Right cardiac atrium (tissue), 5 donors: ENCODE measurements at regions not wholly inside any gene's neighbourhood (a gene's known extent, or its start where the extent isn't known, plus 50 kb on each side); places are given as distances from the start of the nearest gene placed in this dataset.

ENCODE experiments used
- ATAC-seq, 2 donors: fragments of 200-7000 bp; cut with Tn5 transposase; one replicate each; pipeline versions ENCODE4 v1.8.0 to v1.9.1; 2020; ENCODE audit warnings: moderate library complexity in 2 of 2, mild to moderate bottlenecking in 1 of 2
- DNase-seq, 3 donors: peaks; one replicate each; pipeline ENCODE4 v3.0.0-alpha.2; 2020
- H3K27ac ChIP-seq: one replicate; pipeline ENCODE4 v1.5.1; 2013; ENCODE audit warnings: mild to moderate bottlenecking, low read length, control low read depth, moderate library complexity
- H3K27me3 ChIP-seq: one replicate; pipeline ENCODE4 v1.6.1; 2013; ENCODE audit not compliant: control insufficient read depth, insufficient read depth
- H3K4me1 ChIP-seq: one replicate; pipeline ENCODE4 v1.6.1; 2013; ENCODE audit warnings: low read length; ENCODE audit not compliant: control insufficient read depth, insufficient read depth
- H3K4me3 ChIP-seq: one replicate; pipeline ENCODE4 v1.5.1; 2013; ENCODE audit warnings: low read length, control low read depth
- H3K9me3 ChIP-seq: one replicate; pipeline ENCODE4 v1.6.1; 2013; ENCODE audit warnings: low read length; ENCODE audit not compliant: control insufficient read depth
- WGBS: extraction: QIAGEN DNeasy Blood & Tissue Kit; methylation state at CpG from one replicate; pipeline ENCODE4 v1.1.7; 2013; 5-methylcytosine and 5-hydroxymethylcytosine counted together
- intact Hi-C, 4 donors: fragments of 100-400 bp; cut with DNase I; formaldehyde crosslinking; loops; one replicate each; pipeline versions ENCODE4 v1.11.0 to v1.14.0; 2022 to 2023
- donor health status: healthy with polysubstance abuse.
- donor health status: DM: no; HTN: yes; CAD: no.
- donor health status: DM: no; HTN: no; CAD: no.
- donor health status: DM: no; HTN: yes; CAD: no; lungs with severe emphysema.
- donor health status: DM: yes; HTN: yes; CAD: no.

- intact Hi-C loops: no loop called here
- Histone ChIP-seq H3K27me3 (no peaks in the 10 kb centered on the region), H3K9me3 (no peaks in the 10 kb centered on the region), H3K4me3 (no peak overlapping the region), H3K4me1 (no peaks in the 10 kb centered on the region), H3K27ac (no peak overlapping the region)
- no peak for DNase-seq
- ATAC-seq: no peak
- 83% methylated on average over 7 of the region's 7 CpGs for WGBS
Measured at GRCh38 chr2:105635564-105635963, 109.1 kb upstream of the NCK2 start.

GRCh38 chr2:105634198-105634597 is 110.5 kb upstream of the NCK2 start:
- intact Hi-C loops: no loop called here
- Histone ChIP-seq H3K9me3 (no peaks in the 10 kb centered on the region), H3K27ac (no peak overlapping the region), H3K4me3 (no peak overlapping the region), H3K27me3 (no peaks in the 10 kb centered on the region), H3K4me1 (no peaks in the 10 kb centered on the region)
- ATAC-seq (no peak), DNase-seq (no peak)
- WGBS: 61% methylated on average over 7 of the region's 7 CpGs

DNA sequence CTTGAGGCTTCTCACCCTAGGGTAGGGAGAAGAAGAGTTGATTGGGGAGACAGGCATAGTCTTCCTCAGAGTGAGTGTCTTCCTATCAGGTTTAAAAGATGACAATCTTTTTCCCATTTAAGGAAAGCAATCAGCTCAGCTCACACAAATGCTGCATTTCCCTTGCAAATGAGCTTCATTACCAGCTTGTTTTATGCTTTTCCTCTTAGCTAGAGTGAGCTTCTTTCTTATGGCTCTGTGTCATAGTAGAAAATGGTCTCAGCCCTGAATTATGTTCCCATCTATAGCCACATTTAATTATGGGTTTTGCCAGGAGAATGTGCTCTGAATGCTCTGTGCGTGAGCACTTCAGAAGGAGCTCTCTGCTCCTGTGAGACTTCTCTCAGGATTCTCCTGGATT is 112.8 kb upstream of the NCK2 start:
- intact Hi-C loops: no loop called here
- Histone ChIP-seq H3K4me1 (peaks cover 4% of the 10 kb centered on the region), H3K27ac (no peak overlapping the region), H3K27me3 (no peaks in the 10 kb centered on the region), H3K4me3 (no peak overlapping the region), H3K9me3 (no peaks in the 10 kb centered on the region)
- ATAC-seq (no peak), DNase-seq (no peak)
- WGBS: 97% methylated on average over 1 of the region's 1 CpG

DNA sequence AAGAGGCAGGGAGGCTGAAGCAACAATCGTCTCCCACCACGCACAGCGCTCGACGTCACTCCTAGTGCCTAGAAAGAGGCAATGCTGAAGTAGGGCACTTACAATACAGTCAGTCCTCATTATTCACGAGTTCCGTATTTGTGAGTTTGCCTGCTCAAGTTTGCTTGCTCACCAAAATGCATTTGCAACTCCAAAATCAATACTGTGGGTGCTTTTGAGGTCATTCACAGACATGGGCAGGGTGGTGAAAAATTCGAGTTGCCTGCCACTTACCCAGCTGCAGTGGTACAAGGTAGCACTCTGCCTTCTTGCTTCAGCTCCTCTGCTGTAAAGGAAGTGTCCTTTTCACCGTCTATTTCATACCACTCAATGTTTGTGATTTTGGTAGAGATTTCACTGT is 113.7 kb upstream of the NCK2 start:
- H3K9me3 ChIP-seq: no peaks in the 10 kb centered on the region
- intact Hi-C loops: no loop called here
- no peaks in the 10 kb centered on the region for H3K27me3 ChIP-seq
- H3K27ac ChIP-seq: no peak overlapping the region
- no peak for DNase-seq
- no peak for ATAC-seq
- H3K4me3 ChIP-seq: no peak overlapping the region
- peaks cover 4% of the 10 kb centered on the region for H3K4me1 ChIP-seq
- WGBS: 90% methylated on average over 9 of the region's 9 CpGs

DNA sequence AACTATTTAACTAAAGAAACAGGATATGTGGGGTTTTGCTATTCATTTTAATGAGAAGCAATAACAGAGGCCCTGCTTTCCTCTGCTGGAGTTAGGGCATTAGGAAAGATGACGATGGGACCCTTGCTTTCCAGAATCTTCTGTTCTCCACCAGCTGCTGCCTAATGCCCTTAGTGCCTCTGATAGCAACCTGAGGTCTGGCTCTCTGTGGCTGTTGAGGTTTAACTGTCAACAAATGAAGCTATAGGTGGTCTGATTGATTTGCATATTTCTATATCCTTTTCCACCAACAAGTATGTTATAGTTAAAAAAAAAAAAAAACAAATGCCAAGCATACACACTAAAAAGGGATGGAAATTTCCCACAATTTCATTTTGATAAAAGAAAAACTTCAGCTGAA is 115.1 kb upstream of the NCK2 start:
- 80% methylated on average over 1 of the region's 1 CpG for WGBS
- intact Hi-C loops: no loop called here
- Histone ChIP-seq H3K4me1 (peaks cover 4% of the 10 kb centered on the region), H3K27me3 (no peaks in the 10 kb centered on the region), H3K9me3 (no peaks in the 10 kb centered on the region), H3K4me3 (no peak overlapping the region), H3K27ac (no peak overlapping the region)
- no peak for ATAC-seq
- DNase-seq: no peak

GRCh38 chr2:105627534-105627933 is 117.2 kb upstream of the NCK2 start:
- no peak overlapping the region for H3K4me3 ChIP-seq
- intact Hi-C loops: no loop called here
- H3K4me1 ChIP-seq: peaks cover 4% of the 10 kb centered on the region
- no peaks in the 10 kb centered on the region for H3K27me3 ChIP-seq
- DNase-seq (no peak), ATAC-seq (no peak)
- no peaks in the 10 kb centered on the region for H3K9me3 ChIP-seq
- H3K27ac ChIP-seq: no peak overlapping the region
- 19% methylated on average over 3 of the region's 3 CpGs for WGBS

DNA sequence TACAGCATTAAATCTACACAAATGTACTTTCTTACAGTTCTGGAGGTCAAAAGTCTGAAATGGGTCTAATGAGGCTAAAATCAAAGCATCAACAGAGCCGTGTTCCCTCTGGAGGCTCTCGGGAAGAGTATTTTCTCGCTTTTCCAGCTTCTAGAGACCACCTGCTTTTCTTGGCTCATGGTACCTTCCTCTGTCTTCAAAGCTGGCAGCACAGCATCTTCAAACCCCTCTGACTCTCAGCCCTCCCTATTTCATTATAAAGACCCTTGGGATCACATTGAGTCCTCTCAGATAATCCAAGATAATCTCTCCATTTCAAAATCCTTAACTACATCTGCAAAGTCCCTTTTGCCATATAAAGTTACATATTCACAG is 117.8 kb upstream of the NCK2 start:
- H3K4me3 ChIP-seq: no peak overlapping the region
- ATAC-seq (no peak), DNase-seq (no peak)
- intact Hi-C loops: no loop called here
- no peak overlapping the region for H3K27ac ChIP-seq
- H3K27me3 ChIP-seq: no peaks in the 10 kb centered on the region
- WGBS: 73% methylated on average over 3 of the region's 3 CpGs
- H3K4me1 ChIP-seq: peaks cover 4% of the 10 kb centered on the region
- no peaks in the 10 kb centered on the region for H3K9me3 ChIP-seq

DNA sequence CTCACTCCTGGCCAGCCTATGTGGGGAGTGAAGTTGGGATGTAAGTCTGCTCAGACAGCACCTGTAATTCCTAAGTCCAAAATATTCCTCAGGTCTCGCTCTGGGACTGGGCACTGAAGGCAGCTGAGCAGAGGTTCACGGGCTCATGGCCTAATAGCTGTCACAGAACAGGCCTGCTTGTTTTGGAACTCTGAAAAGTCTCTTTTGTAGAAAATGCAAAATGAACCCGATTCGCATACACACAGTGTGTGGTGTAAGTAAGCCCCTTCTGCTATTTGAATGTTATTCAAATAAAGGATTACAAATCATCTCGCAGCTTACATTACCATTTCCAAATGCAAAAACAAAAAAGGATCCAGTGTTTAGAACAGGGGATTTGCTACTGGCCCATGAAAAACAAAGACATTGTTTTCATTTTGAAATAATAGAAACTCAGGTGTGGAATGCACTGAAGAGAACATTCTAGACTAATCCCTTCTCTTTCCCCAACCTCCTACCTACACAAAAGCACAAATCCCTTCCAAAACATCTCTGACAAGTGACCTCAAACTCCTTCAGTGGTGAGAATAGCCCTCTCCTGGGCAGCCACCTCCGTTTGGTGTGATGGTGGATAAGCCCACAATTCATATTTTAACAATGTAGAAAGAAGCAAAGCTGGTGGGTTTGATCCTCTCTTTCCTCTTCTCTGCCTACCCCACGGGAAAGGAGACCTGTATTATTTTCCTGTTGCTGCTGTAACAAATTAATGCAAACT is 118.3 kb upstream of the NCK2 start:
- Histone ChIP-seq H3K27me3 (no peaks in the 10 kb centered on the region), H3K4me1 (peaks cover 4% of the 10 kb centered on the region), H3K9me3 (no peaks in the 10 kb centered on the region), H3K4me3 (no peak overlapping the region), H3K27ac (no peak overlapping the region)
- ATAC-seq (no peak), DNase-seq (no peak)
- 91% methylated on average over 7 of the region's 7 CpGs for WGBS
- intact Hi-C loops: no loop called here

DNA sequence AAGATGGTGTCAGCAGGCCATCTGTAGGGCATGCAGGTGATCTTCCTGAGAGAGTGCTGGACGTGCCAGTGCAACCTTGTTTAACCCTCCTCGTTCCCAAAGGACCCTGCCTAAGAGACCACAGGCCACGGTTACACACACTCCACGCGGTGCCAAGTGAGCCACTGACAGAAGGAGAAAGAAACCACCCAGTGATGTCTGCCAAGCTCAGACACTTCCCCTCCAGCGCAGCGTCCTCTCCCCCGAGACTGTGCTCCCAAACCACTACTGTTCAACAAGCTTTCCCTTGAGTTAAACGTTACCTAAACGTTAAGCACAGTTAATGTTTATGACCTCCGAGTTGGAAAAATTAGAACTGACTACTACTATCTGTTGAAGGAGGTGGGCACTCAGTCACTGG is 119.1 kb upstream of the NCK2 start:
- 82% methylated on average over 11 of the region's 11 CpGs for WGBS
- H3K4me3 ChIP-seq: no peak overlapping the region
- intact Hi-C loops: no loop called here
- no peak for ATAC-seq
- H3K27ac ChIP-seq: no peak overlapping the region
- DNase-seq: no peak
- H3K27me3 ChIP-seq: no peaks in the 10 kb centered on the region
- H3K4me1 ChIP-seq: peaks cover 4% of the 10 kb centered on the region
- no peaks in the 10 kb centered on the region for H3K9me3 ChIP-seq

- Histone ChIP-seq H3K4me1 (no peaks in the 10 kb centered on the region), H3K4me3 (no peak overlapping the region), H3K27ac (no peak overlapping the region), H3K27me3 (no peaks in the 10 kb centered on the region), H3K9me3 (no peaks in the 10 kb centered on the region)
- no peak for DNase-seq
- intact Hi-C loops: no loop called here
- no peak for ATAC-seq
- 88% methylated on average over 7 of the region's 7 CpGs for WGBS
Measured at GRCh38 chr2:105621038-105621437, 123.7 kb upstream of the NCK2 start.

GRCh38 chr2:105618351-105618659 is 126.4 kb upstream of the NCK2 start:
- no peak overlapping the region for H3K27ac ChIP-seq
- intact Hi-C loops: no loop called here
- no peaks in the 10 kb centered on the region for H3K4me1 ChIP-seq
- no peak overlapping the region for H3K4me3 ChIP-seq
- ATAC-seq (no peak), DNase-seq (no peak)
- no peaks in the 10 kb centered on the region for H3K27me3 ChIP-seq
- no peaks in the 10 kb centered on the region for H3K9me3 ChIP-seq
- WGBS: 90% methylated on average over 4 of the region's 4 CpGs

DNA sequence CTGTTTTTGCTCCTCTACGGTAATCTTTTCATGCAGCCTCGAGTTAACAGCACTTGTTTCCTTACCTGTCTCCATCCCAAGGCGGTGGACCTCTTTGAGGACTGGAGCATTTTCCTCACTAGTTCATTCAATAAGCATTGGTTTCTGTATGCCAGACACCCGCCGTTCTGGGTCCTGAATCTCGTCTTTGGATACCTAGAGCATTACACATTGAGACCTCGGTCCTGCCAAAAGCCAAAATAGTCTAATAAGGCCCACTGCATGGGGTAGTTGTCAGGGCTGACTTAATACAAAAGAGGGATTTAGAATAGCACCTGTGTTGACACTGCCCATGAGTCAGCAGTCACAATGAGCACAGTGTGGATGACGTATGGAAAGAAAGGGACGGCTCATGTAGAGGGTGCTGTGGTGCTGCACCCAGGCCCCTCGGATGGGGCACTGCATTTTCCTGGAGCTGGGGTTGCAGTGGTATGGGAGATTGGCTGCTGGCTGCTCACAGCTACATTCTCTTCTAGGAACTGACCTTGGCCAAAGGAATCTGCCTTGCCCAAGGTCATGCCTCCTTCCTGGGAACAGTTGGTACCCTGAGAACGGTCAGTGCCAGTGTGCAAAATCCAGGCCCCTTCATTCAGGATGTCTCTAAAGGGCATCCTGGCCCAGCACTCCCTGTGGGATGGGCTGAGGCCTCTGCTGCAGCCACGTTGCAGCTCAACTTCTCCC is 126.9 kb upstream of the NCK2 start:
- WGBS: 84% methylated on average over 12 of the region's 12 CpGs
- ATAC-seq: no peak
- Histone ChIP-seq H3K9me3 (no peaks in the 10 kb centered on the region), H3K27me3 (no peaks in the 10 kb centered on the region), H3K27ac (no peak overlapping the region), H3K4me1 (no peaks in the 10 kb centered on the region), H3K4me3 (no peak overlapping the region)
- DNase-seq: no peak
- intact Hi-C loops: no loop called here
